Rectal smooth muscle tissue (tissue), 1 donor: ENCODE measurements at regions not wholly inside any gene's neighbourhood (a gene's known extent, or its start where the extent isn't known, plus 50 kb on each side); places are given as distances from the start of the nearest gene placed in this dataset.
A peak's percentile ranks its signal among the peaks of the same experiment; 100 is the strongest.

ENCODE experiments used
- H3K27ac ChIP-seq: one replicate; pipeline ENCODE4 v1.7.0; 2013; ENCODE audit warnings: low read depth, low read length, inconsistent platforms
- H3K27me3 ChIP-seq: one replicate; pipeline ENCODE4 v1.7.0; 2013; ENCODE audit warnings: low read length; ENCODE audit not compliant: control insufficient read depth, insufficient read depth
- H3K36me3 ChIP-seq: one replicate; pipeline ENCODE4 v1.7.0; 2013; ENCODE audit warnings: low read length; ENCODE audit not compliant: control insufficient read depth, insufficient read depth
- H3K4me1 ChIP-seq: one replicate; pipeline ENCODE4 v1.7.0; 2013; ENCODE audit warnings: low read length; ENCODE audit not compliant: control insufficient read depth, insufficient read depth
- H3K4me3 ChIP-seq: one replicate; pipeline ENCODE4 v1.7.0; 2013; ENCODE audit warnings: low read length
- H3K9ac ChIP-seq: one replicate; pipeline ENCODE4 v1.7.0; 2013; ENCODE audit warnings: low read length

DNA sequence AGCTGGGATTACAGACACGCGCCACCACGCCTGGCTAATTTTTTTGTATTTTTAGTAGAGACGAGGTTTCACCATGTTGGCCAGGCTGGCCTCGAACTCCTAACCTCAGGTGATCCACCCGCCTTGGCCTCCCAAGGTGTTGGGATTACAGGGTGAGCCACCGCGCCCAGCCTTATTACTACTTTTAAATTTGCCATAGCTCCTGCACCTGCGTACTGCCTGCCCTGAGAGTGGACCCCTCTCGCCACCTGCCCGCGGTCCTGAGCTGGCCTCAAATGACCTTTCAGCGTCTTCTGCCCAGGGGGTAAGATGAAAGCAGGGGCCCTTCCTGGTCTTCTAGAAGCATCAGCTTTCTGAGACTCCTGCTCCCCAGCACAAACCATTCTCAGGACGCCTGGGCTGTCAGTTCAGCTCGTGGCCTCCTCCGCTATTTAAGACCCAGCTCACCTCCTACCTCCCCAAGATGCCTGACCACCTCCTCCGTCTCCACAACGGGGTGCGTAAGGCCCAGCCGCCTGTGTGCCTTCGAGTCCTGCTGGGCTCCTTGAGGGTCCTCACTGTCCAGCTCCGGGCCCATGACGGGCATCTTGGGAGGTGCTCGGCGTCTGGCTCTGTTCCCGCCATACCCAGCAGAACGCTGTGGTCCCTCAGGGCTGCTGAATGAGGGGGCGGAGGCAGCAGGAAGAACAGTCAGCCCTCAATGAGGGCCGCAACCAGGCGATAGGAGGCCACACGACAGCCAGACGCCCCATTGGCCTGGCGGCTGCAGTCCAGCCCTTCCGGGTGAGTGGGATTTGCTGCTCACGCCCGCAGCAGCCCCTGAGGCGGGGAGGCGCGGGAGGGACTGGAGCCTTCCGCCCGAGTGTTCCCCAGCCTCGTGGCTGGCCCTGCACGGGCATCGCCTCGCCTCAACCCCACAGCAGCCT lies 266.6 kb downstream of the TFCP2L1 start:
- Histone ChIP-seq H3K27ac (no peak overlapping the region), H3K9ac (no peak overlapping the region), H3K4me3 (peak overlapping the region; percentile 31)

GRCh38 chr2:121019071-121019470 lies 265.9 kb downstream of the TFCP2L1 start:
- Histone ChIP-seq H3K27me3 (no peaks in the 10 kb centered on the region), H3K27ac (no peak overlapping the region), H3K4me3 (no peak overlapping the region), H3K9ac (no peak overlapping the region), H3K4me1 (no peaks in the 10 kb centered on the region), H3K36me3 (no peaks in the 10 kb centered on the region)

More for the DNA sequence above, 266.6 kb downstream of the TFCP2L1 start:
- Histone ChIP-seq H3K27me3 (no peaks in the 10 kb centered on the region), H3K4me1 (no peaks in the 10 kb centered on the region), H3K36me3 (no peaks in the 10 kb centered on the region)

- H3K4me1 ChIP-seq = no peaks in the 10 kb centered on the region
- no peak overlapping the region for H3K9ac ChIP-seq
- H3K27ac ChIP-seq = no peak overlapping the region
Measured at GRCh38 chr2:121019756-121020155, 265.2 kb downstream of the TFCP2L1 start.

DNA sequence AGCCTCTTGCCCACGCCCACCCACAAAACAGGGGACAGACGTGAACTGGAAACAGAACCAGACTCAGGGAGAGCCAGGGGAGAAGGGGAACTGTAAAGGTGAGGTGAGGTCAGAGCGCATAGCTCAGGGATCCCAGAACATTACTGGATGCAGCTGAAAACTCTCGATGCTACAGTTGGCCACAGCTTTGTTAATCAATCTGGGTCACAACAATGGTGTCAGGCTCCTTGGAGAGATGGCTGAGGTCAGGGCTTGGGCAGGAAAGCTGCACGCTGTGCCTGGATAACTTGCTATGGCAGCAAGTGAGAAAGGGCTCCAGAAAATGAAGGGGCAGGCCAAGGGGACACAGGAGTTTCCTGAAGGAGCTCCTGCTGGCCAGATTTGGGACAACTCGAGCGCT lies 263.3 kb downstream of the TFCP2L1 start:
- H3K9ac ChIP-seq = no peak overlapping the region
- no peak overlapping the region for H3K4me3 ChIP-seq
- no peaks in the 10 kb centered on the region for H3K4me1 ChIP-seq
- H3K27me3 ChIP-seq = no peaks in the 10 kb centered on the region
- no peaks in the 10 kb centered on the region for H3K36me3 ChIP-seq
- H3K27ac ChIP-seq = no peak overlapping the region

More at GRCh38 chr2:121019756-121020155, 265.2 kb downstream of the TFCP2L1 start:
- Histone ChIP-seq H3K27me3 (no peaks in the 10 kb centered on the region), H3K36me3 (no peaks in the 10 kb centered on the region), H3K4me3 (no peak overlapping the region)

DNA sequence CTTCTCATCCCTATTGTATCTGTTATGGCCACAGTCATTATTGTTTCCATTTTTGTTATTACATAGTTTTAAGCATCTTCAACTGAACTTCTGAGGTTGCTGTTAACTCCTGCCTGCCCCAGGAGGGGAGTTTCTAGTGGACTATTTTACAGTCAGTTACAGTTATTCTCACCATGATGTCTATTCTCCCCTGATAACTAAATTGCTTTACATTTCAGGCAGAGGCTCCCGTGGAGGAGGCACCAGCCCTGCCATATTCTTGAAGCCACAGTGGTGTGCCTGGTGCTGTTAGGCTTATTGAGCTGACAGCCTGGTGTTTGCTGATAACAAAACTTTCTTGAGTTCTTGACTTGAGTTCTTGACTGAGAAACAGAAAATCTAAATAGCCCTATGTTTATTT lies 256.4 kb downstream of the TFCP2L1 start:
- no peak overlapping the region for H3K27ac ChIP-seq
- H3K27me3 ChIP-seq = no peaks in the 10 kb centered on the region
- H3K4me3 ChIP-seq = no peak overlapping the region
- no peaks in the 10 kb centered on the region for H3K36me3 ChIP-seq
- no peaks in the 10 kb centered on the region for H3K4me1 ChIP-seq
- no peak overlapping the region for H3K9ac ChIP-seq

- Histone ChIP-seq H3K27ac (no peak overlapping the region), H3K9ac (no peak overlapping the region), H3K4me1 (no peaks in the 10 kb centered on the region), H3K36me3 (no peaks in the 10 kb centered on the region), H3K4me3 (no peak overlapping the region), H3K27me3 (peaks cover 3% of the 10 kb centered on the region)
Measured at GRCh38 chr2:121030523-121030922, 254.5 kb downstream of the TFCP2L1 start.

- Histone ChIP-seq H3K4me1 (no peaks in the 10 kb centered on the region), H3K36me3 (no peaks in the 10 kb centered on the region), H3K27me3 (peaks cover 3% of the 10 kb centered on the region), H3K4me3 (no peak overlapping the region), H3K27ac (no peak overlapping the region), H3K9ac (no peak overlapping the region)
Measured at GRCh38 chr2:121031568-121032340, 253.2 kb downstream of the TFCP2L1 start.

GRCh38 chr2:121033461-121033996 lies 251.5 kb downstream of the TFCP2L1 start:
- H3K4me3 ChIP-seq = no peak overlapping the region
- H3K27ac ChIP-seq = no peak overlapping the region
- H3K36me3 ChIP-seq = no peaks in the 10 kb centered on the region
- peaks cover 3% of the 10 kb centered on the region for H3K27me3 ChIP-seq
- H3K9ac ChIP-seq = no peak overlapping the region
- no peaks in the 10 kb centered on the region for H3K4me1 ChIP-seq

- Histone ChIP-seq H3K27ac (no peak overlapping the region), H3K9ac (no peak overlapping the region), H3K4me3 (no peak overlapping the region), H3K27me3 (peaks cover 3% of the 10 kb centered on the region), H3K4me1 (no peaks in the 10 kb centered on the region), H3K36me3 (no peaks in the 10 kb centered on the region)
Measured at GRCh38 chr2:121034551-121034950, 250.5 kb downstream of the TFCP2L1 start.

- no peaks in the 10 kb centered on the region for H3K4me1 ChIP-seq
- no peaks in the 10 kb centered on the region for H3K36me3 ChIP-seq
- no peak overlapping the region for H3K27ac ChIP-seq
- peaks cover 3% of the 10 kb centered on the region for H3K27me3 ChIP-seq
- no peak overlapping the region for H3K9ac ChIP-seq
- H3K4me3 ChIP-seq = no peak overlapping the region
Measured at GRCh38 chr2:121036226-121036692, 248.7 kb downstream of the TFCP2L1 start.

- no peak overlapping the region for H3K4me3 ChIP-seq
- no peaks in the 10 kb centered on the region for H3K4me1 ChIP-seq
- no peak overlapping the region for H3K27ac ChIP-seq
- no peaks in the 10 kb centered on the region for H3K36me3 ChIP-seq
- H3K9ac ChIP-seq = no peak overlapping the region
- peaks cover 3% of the 10 kb centered on the region for H3K27me3 ChIP-seq
Measured at GRCh38 chr2:121037480-121037879, 247.5 kb downstream of the TFCP2L1 start.

DNA sequence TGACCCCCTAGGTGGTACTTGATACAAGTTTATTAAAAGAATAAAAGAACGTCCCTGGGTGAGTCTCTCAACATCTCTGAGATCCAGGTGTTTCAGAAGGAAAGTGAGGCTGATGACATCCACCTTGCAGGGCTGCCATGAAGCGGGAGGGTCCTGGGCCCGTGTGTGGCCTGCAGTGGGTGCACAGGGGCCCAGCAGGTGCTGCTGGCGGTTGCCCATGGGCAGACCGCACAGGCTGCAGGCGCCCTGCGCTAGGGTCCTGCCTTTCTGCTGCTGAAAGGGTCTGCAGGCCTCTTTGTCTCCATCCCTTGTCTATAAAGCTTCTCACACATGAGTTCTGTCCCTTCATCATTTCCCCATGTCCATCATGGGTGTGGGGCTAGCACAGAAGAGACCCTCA lies 247.0 kb downstream of the TFCP2L1 start:
- H3K9ac ChIP-seq = no peak overlapping the region
- H3K36me3 ChIP-seq = no peaks in the 10 kb centered on the region
- H3K4me3 ChIP-seq = no peak overlapping the region
- no peaks in the 10 kb centered on the region for H3K4me1 ChIP-seq
- peaks cover 3% of the 10 kb centered on the region for H3K27me3 ChIP-seq
- H3K27ac ChIP-seq = no peak overlapping the region
